ENCODE measurements at regions not wholly inside any gene's neighbourhood (a gene's known extent, or its start where the extent isn't known, plus 50 kb on each side); places are given as distances from the start of the nearest gene placed in this dataset.

DNA sequence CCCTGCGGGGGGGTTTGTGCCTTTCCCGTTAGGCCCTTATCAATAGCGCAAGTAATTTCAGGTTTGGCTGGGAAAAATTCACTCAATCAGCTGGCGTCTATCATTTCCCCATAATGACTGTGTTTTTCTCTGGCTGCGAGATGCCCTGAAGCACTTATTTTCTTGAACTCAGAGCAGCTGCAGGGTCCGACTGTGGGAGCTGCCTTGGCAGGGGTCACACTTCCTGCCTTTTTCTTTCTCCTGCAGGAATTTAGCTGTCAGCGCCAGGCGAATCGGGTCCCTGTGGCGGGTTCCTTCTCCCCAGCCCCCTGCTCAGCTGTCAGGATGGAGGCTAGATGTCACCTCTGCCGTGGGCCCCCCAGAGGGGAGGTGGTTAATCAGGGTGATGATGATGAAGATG is 81.3 kb upstream of the HPCAL1 start:
- ATAC-seq: no peak
- peak in 1 of 5 donors; percentile 28 for DNase-seq
- H3K4me3 ChIP-seq: no peak overlapping the region
- 44 to 55% (median 45%) methylated on average over 11 of the region's 11 CpGs for WGBS, 4 donors
- H3K36me3 ChIP-seq: no peaks in the 10 kb centered on the region
- intact Hi-C loops (cut with DNase I): no loop called here
- peaks cover 0 to 4% (median 0%) of the 10 kb centered on the region in 9 donors for H3K27me3 ChIP-seq
- no peak for TF ChIP-seq POLR2A (IDR thresholded peaks at IDR 0.05)
- TF ChIP-seq, protein P1, sequence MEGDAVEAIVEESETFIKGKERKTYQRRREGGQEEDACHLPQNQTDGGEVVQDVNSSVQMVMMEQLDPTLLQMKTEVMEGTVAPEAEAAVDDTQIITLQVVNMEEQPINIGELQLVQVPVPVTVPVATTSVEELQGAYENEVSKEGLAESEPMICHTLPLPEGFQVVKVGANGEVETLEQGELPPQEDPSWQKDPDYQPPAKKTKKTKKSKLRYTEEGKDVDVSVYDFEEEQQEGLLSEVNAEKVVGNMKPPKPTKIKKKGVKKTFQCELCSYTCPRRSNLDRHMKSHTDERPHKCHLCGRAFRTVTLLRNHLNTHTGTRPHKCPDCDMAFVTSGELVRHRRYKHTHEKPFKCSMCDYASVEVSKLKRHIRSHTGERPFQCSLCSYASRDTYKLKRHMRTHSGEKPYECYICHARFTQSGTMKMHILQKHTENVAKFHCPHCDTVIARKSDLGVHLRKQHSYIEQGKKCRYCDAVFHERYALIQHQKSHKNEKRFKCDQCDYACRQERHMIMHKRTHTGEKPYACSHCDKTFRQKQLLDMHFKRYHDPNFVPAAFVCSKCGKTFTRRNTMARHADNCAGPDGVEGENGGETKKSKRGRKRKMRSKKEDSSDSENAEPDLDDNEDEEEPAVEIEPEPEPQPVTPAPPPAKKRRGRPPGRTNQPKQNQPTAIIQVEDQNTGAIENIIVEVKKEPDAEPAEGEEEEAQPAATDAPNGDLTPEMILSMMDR (IDR thresholded peaks at IDR 0.05): no peak
- H3K27ac ChIP-seq: no peak overlapping the region
- H3K4me1 ChIP-seq: peaks cover 0 to 9% (median 0%) of the 10 kb centered on the region in 12 donors
- H3K9me3 ChIP-seq: no peaks in the 10 kb centered on the region

DNA sequence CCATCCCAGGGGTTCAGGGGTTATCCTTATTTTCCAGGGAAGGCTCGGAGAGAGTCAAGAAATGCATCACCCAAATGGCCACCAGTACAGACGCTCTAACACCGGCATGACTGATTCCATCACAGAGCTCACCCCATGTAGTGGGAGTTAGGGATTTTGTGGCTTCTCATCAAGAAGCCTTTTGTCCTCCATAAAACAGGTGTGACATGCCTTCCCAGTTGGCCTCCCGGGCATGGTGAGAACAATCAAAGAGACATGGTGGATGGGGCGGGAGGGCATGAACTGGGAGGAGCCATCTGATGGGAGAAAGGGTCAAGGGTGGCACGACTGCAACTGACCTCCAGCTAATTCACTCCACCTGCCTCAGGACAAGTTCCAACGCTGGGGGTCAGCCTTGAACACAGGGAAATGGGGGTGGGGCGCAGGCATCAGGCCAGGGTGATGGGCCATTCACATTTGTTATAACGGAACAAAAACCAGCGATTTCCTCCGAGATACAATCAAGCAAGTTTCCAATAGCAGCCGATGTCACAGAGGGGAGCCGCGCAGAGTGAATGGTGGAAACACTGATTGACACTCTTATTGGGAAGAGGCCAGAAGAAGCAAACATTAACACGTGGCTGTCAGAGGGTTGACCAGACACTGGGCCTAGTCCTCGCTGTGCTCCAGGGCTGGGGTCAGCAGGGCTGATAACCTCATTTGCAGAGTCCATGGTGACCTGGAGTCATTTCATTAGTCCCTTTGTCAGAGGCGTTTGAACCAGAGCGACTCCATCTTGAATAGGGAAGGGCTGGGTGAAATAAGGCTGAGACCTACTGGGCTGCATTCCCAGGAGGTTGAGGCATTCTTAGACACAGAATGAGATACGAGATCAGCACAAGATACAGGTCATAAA is 80.5 kb upstream of the HPCAL1 start:
- no peak for ATAC-seq
- peaks cover 0 to 9% (median 0%) of the 10 kb centered on the region in 12 donors for H3K4me1 ChIP-seq
- intact Hi-C loops (cut with DNase I): no loop called here
- no peak overlapping the region for H3K4me3 ChIP-seq
- no peaks in the 10 kb centered on the region for H3K9me3 ChIP-seq
- H3K36me3 ChIP-seq: no peaks in the 10 kb centered on the region
- H3K27me3 ChIP-seq: peaks cover 0 to 4% (median 0%) of the 10 kb centered on the region in 9 donors
- WGBS, 4 donors: 76 to 82% (median 78%) methylated on average over 18 to 19 of the region's 19 CpGs
- DNase-seq: peak in 1 of 5 donors; percentile 40
- no peak overlapping the region for H3K27ac ChIP-seq
- TF ChIP-seq, protein P1 (IDR thresholded peaks at IDR 0.05): no peak
- no peak for TF ChIP-seq POLR2A (IDR thresholded peaks at IDR 0.05)

DNA sequence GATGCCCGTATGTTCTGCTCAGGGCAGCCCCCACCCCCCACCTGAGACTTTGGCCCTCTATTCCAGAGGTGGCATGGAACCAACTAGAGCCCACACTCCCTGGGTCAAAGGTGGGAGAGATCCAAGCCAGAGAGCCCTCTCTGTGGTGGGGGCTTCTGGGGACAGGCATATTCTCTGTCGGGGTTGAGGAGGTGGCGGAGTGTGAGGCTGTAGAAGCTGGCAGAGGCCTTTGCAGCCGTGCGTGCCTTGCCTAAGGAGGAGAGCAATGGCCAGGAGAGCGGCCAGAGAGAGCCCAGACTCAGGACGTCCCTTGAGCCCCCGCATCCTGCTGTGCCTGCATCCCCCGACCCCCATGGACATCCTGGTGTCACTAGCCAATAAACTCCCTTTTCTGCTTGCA is 79.2 kb upstream of the HPCAL1 start:
- H3K36me3 ChIP-seq: no peaks in the 10 kb centered on the region
- DNase-seq: peak in 1 of 5 donors; percentile 35
- peaks cover 0 to 4% (median 0%) of the 10 kb centered on the region in 9 donors for H3K27me3 ChIP-seq
- intact Hi-C loops (cut with DNase I): no loop called here
- peaks cover 0 to 13% (median 0%) of the 10 kb centered on the region in 12 donors for H3K4me1 ChIP-seq
- no peaks in the 10 kb centered on the region for H3K9me3 ChIP-seq
- no peak overlapping the region for H3K27ac ChIP-seq
- WGBS, 4 donors: 56 to 73% (median 62%) methylated on average over 9 of the region's 9 CpGs
- ATAC-seq: no peak
- H3K4me3 ChIP-seq: no peak overlapping the region
- TF ChIP-seq, protein P1 (IDR thresholded peaks at IDR 0.05): no peak
- TF ChIP-seq POLR2A (IDR thresholded peaks at IDR 0.05): no peak

DNA sequence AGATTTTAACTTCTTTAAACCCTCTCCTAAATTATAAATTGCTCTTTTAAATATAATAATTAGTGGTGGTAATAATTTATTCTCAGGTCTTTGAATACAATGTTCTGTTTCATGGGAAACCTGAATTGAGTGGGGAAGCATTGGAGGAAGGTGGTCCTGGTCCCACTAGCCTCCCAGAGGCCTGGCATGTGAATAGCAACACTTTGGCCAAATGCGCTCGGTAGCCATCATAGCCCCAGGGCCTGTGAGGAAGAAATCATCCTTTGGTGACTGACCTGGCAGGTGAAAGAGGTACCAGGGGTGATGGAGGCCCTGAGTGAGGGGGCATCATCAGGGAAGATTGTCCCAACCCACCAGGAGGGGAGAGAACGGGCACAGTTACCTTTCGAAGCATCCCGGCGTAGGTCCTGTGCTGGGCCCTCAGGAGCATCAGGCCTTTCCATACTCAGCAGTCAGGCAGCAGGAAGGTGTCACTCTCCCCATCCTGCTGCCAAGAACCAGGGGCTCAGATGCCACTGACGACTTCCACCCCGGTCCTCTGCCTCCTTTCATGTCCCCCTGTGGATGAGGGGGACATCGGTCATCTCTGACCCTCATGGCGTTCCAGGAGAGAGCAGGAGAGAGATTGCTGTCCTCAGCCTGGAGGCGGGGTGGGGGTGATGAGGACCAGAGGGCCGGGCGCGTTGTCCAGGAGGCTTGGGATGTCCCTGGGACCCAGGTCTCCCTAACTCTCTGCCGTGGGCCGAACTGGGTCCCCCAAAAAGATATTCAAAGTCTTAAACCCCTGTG is 78.6 kb upstream of the HPCAL1 start:
- H3K36me3 ChIP-seq: no peaks in the 10 kb centered on the region
- intact Hi-C loops (cut with DNase I): no loop called here
- H3K27me3 ChIP-seq: peaks cover 0 to 4% (median 0%) of the 10 kb centered on the region in 9 donors
- 87 to 94% (median 93%) methylated on average over 14 to 16 of the region's 16 CpGs for WGBS, 4 donors
- H3K4me1 ChIP-seq: peaks cover 0 to 13% (median 0%) of the 10 kb centered on the region in 12 donors
- ATAC-seq (peak in 1 of 4 donors; percentile 12), DNase-seq (peak in 1 of 5 donors; percentile 33)
- no peak overlapping the region for H3K4me3 ChIP-seq
- H3K27ac ChIP-seq: no peak overlapping the region
- TF ChIP-seq, protein P1 (IDR thresholded peaks at IDR 0.05): no peak
- TF ChIP-seq POLR2A (IDR thresholded peaks at IDR 0.05): no peak
- H3K9me3 ChIP-seq: no peaks in the 10 kb centered on the region
